Hepatocyte (in vitro differentiated cells): ENCODE measurements at regions not wholly inside any gene's neighbourhood (a gene's known extent, or its start where the extent isn't known, plus 50 kb on each side); places are given as distances from the start of the nearest gene placed in this dataset.

ENCODE experiments used
- EZH2 ChIP-seq: fragments of 200-600 bp; sonication (generic); IDR thresholded peaks from 2 replicates; pipeline ENCODE4 v1.6.1; 2016; ENCODE audit warnings: antibody characterized with exemption, mild to moderate bottlenecking, borderline replicate concordance
- TF ChIP-seq, protein P1 (sequence below): fragments of 200-600 bp; sonication (generic); IDR thresholded peaks from 2 replicates; pipeline ENCODE4 v1.5.1; 2016; ENCODE audit warnings: antibody characterized with exemption, mild to moderate bottlenecking; ENCODE audit not compliant: poor library complexity

DNA sequence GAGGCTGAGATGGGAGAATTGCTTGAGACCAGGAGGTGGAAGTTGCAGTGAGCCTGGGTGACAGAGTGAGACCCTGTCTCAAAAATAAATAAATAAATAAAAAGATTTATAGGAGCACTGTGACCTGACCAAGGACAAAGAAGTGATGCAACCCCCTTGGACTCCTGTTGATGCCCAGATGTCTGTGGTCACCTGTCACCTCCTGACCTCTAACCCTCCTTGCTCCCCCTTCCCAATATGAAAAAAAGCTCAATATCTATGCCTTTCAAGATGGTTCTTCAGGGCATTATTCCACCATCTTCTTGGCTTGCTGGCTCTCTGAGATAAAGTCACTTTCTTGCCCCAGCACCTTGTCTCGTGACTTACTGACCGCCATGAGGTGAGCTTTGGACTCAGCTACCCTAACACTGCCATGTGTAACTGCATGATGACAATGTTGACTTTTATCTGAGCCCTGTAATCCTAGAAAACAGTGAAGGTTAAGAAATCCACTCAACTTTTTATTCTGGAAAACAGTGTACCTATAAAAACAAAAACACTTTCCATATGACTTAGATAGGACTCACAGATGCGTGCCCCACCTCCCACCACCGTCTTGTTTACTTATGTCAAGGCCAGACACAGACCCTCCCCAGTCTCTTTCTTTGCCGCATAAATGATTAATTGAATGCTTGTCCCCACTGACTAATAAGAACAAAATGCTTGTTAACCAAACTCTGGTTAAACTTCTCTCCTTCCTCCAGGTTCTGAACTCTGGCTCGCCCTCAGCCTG lies 360.5 kb downstream of the BUD13 start:
- TF ChIP-seq EZH2 = no peak
- TF ChIP-seq, protein P1, sequence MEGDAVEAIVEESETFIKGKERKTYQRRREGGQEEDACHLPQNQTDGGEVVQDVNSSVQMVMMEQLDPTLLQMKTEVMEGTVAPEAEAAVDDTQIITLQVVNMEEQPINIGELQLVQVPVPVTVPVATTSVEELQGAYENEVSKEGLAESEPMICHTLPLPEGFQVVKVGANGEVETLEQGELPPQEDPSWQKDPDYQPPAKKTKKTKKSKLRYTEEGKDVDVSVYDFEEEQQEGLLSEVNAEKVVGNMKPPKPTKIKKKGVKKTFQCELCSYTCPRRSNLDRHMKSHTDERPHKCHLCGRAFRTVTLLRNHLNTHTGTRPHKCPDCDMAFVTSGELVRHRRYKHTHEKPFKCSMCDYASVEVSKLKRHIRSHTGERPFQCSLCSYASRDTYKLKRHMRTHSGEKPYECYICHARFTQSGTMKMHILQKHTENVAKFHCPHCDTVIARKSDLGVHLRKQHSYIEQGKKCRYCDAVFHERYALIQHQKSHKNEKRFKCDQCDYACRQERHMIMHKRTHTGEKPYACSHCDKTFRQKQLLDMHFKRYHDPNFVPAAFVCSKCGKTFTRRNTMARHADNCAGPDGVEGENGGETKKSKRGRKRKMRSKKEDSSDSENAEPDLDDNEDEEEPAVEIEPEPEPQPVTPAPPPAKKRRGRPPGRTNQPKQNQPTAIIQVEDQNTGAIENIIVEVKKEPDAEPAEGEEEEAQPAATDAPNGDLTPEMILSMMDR = no peak
